ENCODE measurements at regions not wholly inside any gene's neighbourhood (a gene's known extent, or its start where the extent isn't known, plus 50 kb on each side); places are given as distances from the start of the nearest gene placed in this dataset.

GRCh38 chr6:77292564-77293546, 170.4 kb downstream of the HTR1B start:
- TF ChIP-seq POLR2AphosphoS5 (IDR thresholded peaks at IDR 0.05; ENCODE audit: low read depth, low read length) (no peak), REST (IDR thresholded peaks at IDR 0.05; ENCODE audit: insufficient read depth in 1 of 2, low read depth in 2 of 2, low read length in 2 of 2) (no peak), TAF1 (IDR thresholded peaks at IDR 0.05; ENCODE audit: borderline replicate concordance, insufficient read depth, low read length) (no peak), SIN3A (IDR thresholded peaks at IDR 0.05; ENCODE audit: borderline replicate concordance, insufficient read depth, low read length) (no peak), FOXP2 (optimal IDR thresholded peaks at IDR 0.05; ENCODE audit: borderline replicate concordance, extremely low read depth, extremely low read length, insufficient read depth) (no peak)

Measured in PFSK-1 (cell line).